Loucy (cell line): ENCODE measurements at regions not wholly inside any gene's neighbourhood (a gene's known extent, or its start where the extent isn't known, plus 50 kb on each side); places are given as distances from the start of the nearest gene placed in this dataset.
"Not testable (repeated sequence)": the region's sequence is repeated elsewhere in the genome, so short reads cannot be mapped to it uniquely, and the experiment has no call there.

ENCODE experiments used
- H2AFZ ChIP-seq: fragments of 200-600 bp; sonication (generic); 2 replicates; pipeline ENCODE4 v1.6.0; 2016; ENCODE audit warnings: antibody characterized with exemption, mild to moderate bottlenecking, low read length, moderate library complexity
- H3F3A ChIP-seq: fragments of 200-600 bp; 2 replicates; pipeline ENCODE4 v1.6.0; 2016; ENCODE audit warnings: antibody characterized with exemption, low read depth, mild to moderate bottlenecking
- H3K27me3 ChIP-seq: fragments of 200-600 bp; sonication (generic); 2 replicates; pipeline ENCODE4 v1.6.1; 2014; ENCODE audit warnings: low read length, mild to moderate bottlenecking; ENCODE audit not compliant: insufficient read depth, poor library complexity, severe bottlenecking
- H3K36me3 ChIP-seq: fragments of 200-600 bp; sonication (generic); 2 replicates; pipeline ENCODE4 v1.6.1; 2016; ENCODE audit warnings: low read length; ENCODE audit not compliant: insufficient read depth
- H3K4me1 ChIP-seq: fragments of 200-600 bp; sonication (generic); 2 replicates; pipeline ENCODE4 v1.5.1; 2014; ENCODE audit warnings: low read length, mild to moderate bottlenecking; ENCODE audit not compliant: insufficient read depth, poor library complexity, severe bottlenecking
- H3K4me2 ChIP-seq: fragments of 200-600 bp; sonication (generic); 2 replicates; pipeline ENCODE4 v1.6.0; 2014; ENCODE audit warnings: antibody characterized with exemption, low read length, low read depth, mild to moderate bottlenecking; ENCODE audit not compliant: poor library complexity, severe bottlenecking
- H3K4me3 ChIP-seq: fragments of 200-600 bp; sonication (generic); 2 replicates; pipeline ENCODE4 v1.5.1; 2014; ENCODE audit warnings: low read length, mild to moderate bottlenecking, mixed read lengths; ENCODE audit not compliant: poor library complexity, severe bottlenecking
- H3K79me2 ChIP-seq: fragments of 200-600 bp; sonication (generic); 2 replicates; pipeline ENCODE4 v1.6.1; 2014; ENCODE audit warnings: low read length; ENCODE audit not compliant: insufficient read depth
- H3K9ac ChIP-seq: fragments of 200-600 bp; sonication (generic); 2 replicates; pipeline ENCODE4 v1.6.0; 2014; ENCODE audit warnings: mild to moderate bottlenecking, low read depth, low read length, moderate library complexity; ENCODE audit not compliant: poor library complexity, severe bottlenecking
- H3K9me2 ChIP-seq: fragments of 200-600 bp; sonication (generic); replicated peaks from 2 replicates; pipeline ENCODE4 v1.6.1; 2016; ENCODE audit warnings: low read depth, low read length, mixed read lengths
- H3K9me3 ChIP-seq: fragments of 200-600 bp; sonication (generic); 2 replicates; pipeline ENCODE4 v1.6.1; 2014; ENCODE audit warnings: mild to moderate bottlenecking, antibody characterized with exemption, low read length, low read depth; ENCODE audit not compliant: insufficient read depth
- H4K20me1 ChIP-seq: fragments of 200-600 bp; sonication (generic); 2 replicates; pipeline ENCODE4 v1.6.0; 2014; ENCODE audit warnings: antibody characterized with exemption, low read length, mild to moderate bottlenecking; ENCODE audit not compliant: insufficient read depth, poor library complexity, severe bottlenecking
- CTCF ChIP-seq: fragments of 200-600 bp; sonication (generic); conservative IDR thresholded peaks from 2 replicates; pipeline ENCODE4 v1.5.1; 2014; ENCODE audit warnings: mild to moderate bottlenecking, antibody characterized with exemption, low read length
- EZH2phosphoT487 ChIP-seq: fragments of 200-600 bp; IDR thresholded peaks from 2 replicates; pipeline ENCODE4 v1.6.1; 2018; ENCODE audit warnings: antibody characterized with exemption, mild to moderate bottlenecking, moderate library complexity, borderline replicate concordance

- Histone ChIP-seq H3K9ac (no peak overlapping the region), H3K9me3 (no peaks in the 10 kb centered on the region), H3F3A (no peaks in the 10 kb centered on the region), H3K79me2 (no peaks in the 10 kb centered on the region), H3K4me3 (no peak overlapping the region), H3K36me3 (no peaks in the 10 kb centered on the region), H3K4me2 (no peak overlapping the region), H4K20me1 (no peaks in the 10 kb centered on the region), H3K4me1 (no peaks in the 10 kb centered on the region), H3K9me2 (no peaks in the 10 kb centered on the region), H2AFZ (no peak overlapping the region), H3K27me3 (no peaks in the 10 kb centered on the region)
- no peak for TF ChIP-seq EZH2phosphoT487
- TF ChIP-seq CTCF: no peak
Measured at GRCh38 chr5:124613273-124613953, 133.0 kb downstream of the ZNF608 start.

GRCh38 chr5:124612023-124612422, 134.4 kb downstream of the ZNF608 start:
- no peaks in the 10 kb centered on the region for H3K79me2 ChIP-seq

GRCh38 chr5:124611262-124611661, 135.2 kb downstream of the ZNF608 start:
- not testable (repeated sequence) for H3K4me2 ChIP-seq, H3F3A ChIP-seq, H3K4me1 ChIP-seq, H3K27me3 ChIP-seq, H4K20me1 ChIP-seq, H2AFZ ChIP-seq, H3K79me2 ChIP-seq, H3K9ac ChIP-seq, H3K9me3 ChIP-seq, H3K4me3 ChIP-seq, H3K36me3 ChIP-seq, H3K9me2 ChIP-seq

More at GRCh38 chr5:124612023-124612422, 134.4 kb downstream of the ZNF608 start:
- no peak overlapping the region for H2AFZ ChIP-seq
- no peaks in the 10 kb centered on the region for H3K9me3 ChIP-seq
- TF ChIP-seq CTCF (no peak), EZH2phosphoT487 (no peak)
- no peaks in the 10 kb centered on the region for H4K20me1 ChIP-seq
- no peak overlapping the region for H3K4me2 ChIP-seq
- no peak overlapping the region for H3K9ac ChIP-seq
- no peaks in the 10 kb centered on the region for H3K36me3 ChIP-seq
- H3K9me2 ChIP-seq: no peaks in the 10 kb centered on the region
- H3K4me3 ChIP-seq: no peak overlapping the region
- no peaks in the 10 kb centered on the region for H3K27me3 ChIP-seq
- H3F3A ChIP-seq: no peaks in the 10 kb centered on the region
- H3K4me1 ChIP-seq: no peaks in the 10 kb centered on the region

GRCh38 chr5:124609685-124610084, 136.8 kb downstream of the ZNF608 start:
- not testable (repeated sequence) for H3K79me2 ChIP-seq, H4K20me1 ChIP-seq, H3K27me3 ChIP-seq, H3K9me2 ChIP-seq, H2AFZ ChIP-seq, H3K4me1 ChIP-seq, H3F3A ChIP-seq, H3K9me3 ChIP-seq, H3K4me3 ChIP-seq, H3K36me3 ChIP-seq, H3K9ac ChIP-seq, H3K4me2 ChIP-seq
